Mesendoderm (in vitro differentiated cells): ENCODE measurements at regions not wholly inside any gene's neighbourhood (a gene's known extent, or its start where the extent isn't known, plus 50 kb on each side); places are given as distances from the start of the nearest gene placed in this dataset.
A peak's percentile ranks its signal among the peaks of the same experiment; 100 is the strongest.

Source experiments
- DNase-seq: peaks from one replicate; pipeline ENCODE4 v3.0.0; 2013
- H2AK5ac ChIP-seq: 2 replicates; pipeline ENCODE4 v1.6.1; 2013; ENCODE audit warnings: low read length, inconsistent platforms
- H2BK120ac ChIP-seq: 2 replicates; pipeline ENCODE4 v1.6.1; 2013; ENCODE audit warnings: low read depth, mild to moderate bottlenecking, low read length, moderate library complexity, mixed read lengths
- H2BK15ac ChIP-seq: replicated peaks from 2 replicates; pipeline ENCODE4 v1.6.1; 2013; ENCODE audit warnings: low read depth, mild to moderate bottlenecking, moderate library complexity
- H2BK5ac ChIP-seq: 2 replicates; pipeline ENCODE4 v1.6.1; 2013; ENCODE audit warnings: low read length, inconsistent platforms
- H3K18ac ChIP-seq: 2 replicates; pipeline ENCODE4 v1.6.1; 2013; ENCODE audit warnings: mild to moderate bottlenecking, low read length, mixed read lengths
- H3K23ac ChIP-seq: one replicate; pipeline ENCODE4 v1.6.1; 2013; ENCODE audit warnings: low read length
- H3K27ac ChIP-seq: 2 replicates; pipeline ENCODE4 v1.5.1; 2013; ENCODE audit warnings: low read depth, mild to moderate bottlenecking, inconsistent platforms, low read length, moderate library complexity
- H3K27me3 ChIP-seq: 2 replicates; pipeline ENCODE4 v1.6.1; 2013; ENCODE audit warnings: low read length, control low read depth, mild to moderate bottlenecking, inconsistent platforms; ENCODE audit not compliant: insufficient read depth, poor library complexity
- H3K36me3 ChIP-seq: 2 replicates; pipeline ENCODE4 v1.6.1; 2013; ENCODE audit warnings: low read length, inconsistent platforms; ENCODE audit not compliant: control insufficient read depth, insufficient read depth
- H3K4ac ChIP-seq: one replicate; pipeline ENCODE4 v1.6.1; 2013; ENCODE audit warnings: low read depth, mild to moderate bottlenecking, low read length, moderate library complexity
- H3K4me1 ChIP-seq: 2 replicates; pipeline ENCODE4 v1.6.1; 2013; ENCODE audit warnings: low read depth, low read length, inconsistent platforms; ENCODE audit not compliant: control insufficient read depth
- H3K4me2 ChIP-seq: 2 replicates; pipeline ENCODE4 v1.6.1; 2013; ENCODE audit warnings: low read length
- H3K4me3 ChIP-seq: 2 replicates; pipeline ENCODE4 v1.5.1; 2013; ENCODE audit warnings: mild to moderate bottlenecking, low read length
- H3K56ac ChIP-seq: one replicate; pipeline ENCODE4 v1.6.1; 2013; ENCODE audit warnings: low read length
- H3K79me1 ChIP-seq: 2 replicates; pipeline ENCODE4 v1.6.1; 2013; ENCODE audit warnings: low read length, inconsistent platforms
- H3K79me2 ChIP-seq: 2 replicates; pipeline ENCODE4 v1.6.1; 2013; ENCODE audit warnings: mild to moderate bottlenecking, low read length; ENCODE audit not compliant: control insufficient read depth, insufficient read depth
- H3K9ac ChIP-seq: 2 replicates; pipeline ENCODE4 v1.6.1; 2013; ENCODE audit warnings: low read length, inconsistent platforms
- H4K5ac ChIP-seq: one replicate; pipeline ENCODE4 v1.6.1; 2013; ENCODE audit warnings: low read length
- H4K8ac ChIP-seq: one replicate; pipeline ENCODE4 v1.6.1; 2013; ENCODE audit warnings: low read depth, mild to moderate bottlenecking, control low read depth, low read length, moderate library complexity
- WGBS: extraction: QIAGEN DNeasy Blood & Tissue Kit; methylation state at CpG from one replicate; pipeline ENCODE4 v1.1.7; 2013; ENCODE audit warnings: low lambda C conversion rate, missing lambda C conversion rate; ENCODE audit not compliant: insufficient coverage; ENCODE audit errors: extremely low coverage; 5-methylcytosine and 5-hydroxymethylcytosine counted together

DNA sequence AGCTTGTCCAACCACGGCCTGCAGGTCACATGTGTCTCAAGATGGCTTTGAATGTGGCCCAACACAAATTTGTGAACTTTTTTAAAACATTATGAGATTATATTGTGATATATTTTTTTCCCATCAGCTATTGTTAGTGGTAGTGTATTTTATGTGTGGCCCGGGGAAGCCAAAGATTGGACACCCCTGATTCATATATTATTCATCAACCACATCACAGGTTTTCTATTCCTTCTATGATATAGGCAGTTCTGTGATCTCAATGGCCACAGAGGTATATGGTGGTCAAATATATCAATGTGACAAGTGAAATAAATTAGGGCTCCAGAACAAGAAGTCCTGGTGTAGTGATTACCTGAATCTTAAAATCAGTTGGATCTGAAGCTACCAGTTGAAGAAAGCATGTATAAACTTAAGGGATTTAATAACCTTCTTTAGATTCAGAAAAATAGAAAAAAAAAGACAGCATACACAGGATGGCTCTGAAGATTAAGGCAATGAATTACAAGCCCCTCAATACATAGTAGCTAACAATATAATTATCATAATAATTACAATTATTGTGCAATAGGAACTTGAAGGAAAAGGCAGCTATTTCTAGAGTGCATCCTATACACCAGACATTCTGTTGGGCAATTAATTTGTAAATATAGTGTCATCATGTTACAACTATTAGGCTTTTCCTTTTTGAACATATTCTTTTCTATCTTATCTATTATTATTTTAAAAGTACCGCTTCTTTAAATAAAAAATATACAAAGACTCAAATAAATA, 530.4 kb upstream of the PTPRD start:
- H3K27me3 ChIP-seq: no peaks in the 10 kb centered on the region
- H2BK120ac ChIP-seq: no peak overlapping the region
- H3K79me1 ChIP-seq: no peaks in the 10 kb centered on the region
- no peak overlapping the region for H3K18ac ChIP-seq
- H3K79me2 ChIP-seq: no peaks in the 10 kb centered on the region
- no peak overlapping the region for H2AK5ac ChIP-seq
- no peak for DNase-seq
- H2BK5ac ChIP-seq: no peak overlapping the region
- WGBS: 100% methylated on average over 1 of the region's 3 CpGs
- no peak overlapping the region for H3K4ac ChIP-seq
- no peak overlapping the region for H3K4me2 ChIP-seq
- no peak overlapping the region for H3K9ac ChIP-seq
- no peak overlapping the region for H4K5ac ChIP-seq
- H3K56ac ChIP-seq: no peak overlapping the region
- no peaks in the 10 kb centered on the region for H3K4me1 ChIP-seq
- no peak overlapping the region for H3K23ac ChIP-seq
- H3K27ac ChIP-seq: no peak overlapping the region
- H2BK15ac ChIP-seq: no peak overlapping the region
- no peak overlapping the region for H3K4me3 ChIP-seq
- no peaks in the 10 kb centered on the region for H3K36me3 ChIP-seq
- no peak overlapping the region for H4K8ac ChIP-seq

- Histone ChIP-seq H2BK15ac (no peak overlapping the region), H3K18ac (no peak overlapping the region), H3K27ac (no peak overlapping the region), H3K4ac (no peak overlapping the region), H4K5ac (no peak overlapping the region), H2AK5ac (no peak overlapping the region), H3K56ac (no peak overlapping the region), H3K4me1 (no peaks in the 10 kb centered on the region), H2BK5ac (no peak overlapping the region), H3K79me2 (no peaks in the 10 kb centered on the region), H3K4me3 (no peak overlapping the region), H3K4me2 (no peak overlapping the region), H3K9ac (no peak overlapping the region), H3K36me3 (no peaks in the 10 kb centered on the region), H3K23ac (no peak overlapping the region), H3K27me3 (no peaks in the 10 kb centered on the region), H4K8ac (no peak overlapping the region), H3K79me1 (no peaks in the 10 kb centered on the region), H2BK120ac (no peak overlapping the region)
- no peak for DNase-seq
- WGBS: no CpG with 5 or more reads among the region's 2 CpGs
Observed at GRCh38 chr9:11144746-11145145, 531.9 kb upstream of the PTPRD start.

DNA sequence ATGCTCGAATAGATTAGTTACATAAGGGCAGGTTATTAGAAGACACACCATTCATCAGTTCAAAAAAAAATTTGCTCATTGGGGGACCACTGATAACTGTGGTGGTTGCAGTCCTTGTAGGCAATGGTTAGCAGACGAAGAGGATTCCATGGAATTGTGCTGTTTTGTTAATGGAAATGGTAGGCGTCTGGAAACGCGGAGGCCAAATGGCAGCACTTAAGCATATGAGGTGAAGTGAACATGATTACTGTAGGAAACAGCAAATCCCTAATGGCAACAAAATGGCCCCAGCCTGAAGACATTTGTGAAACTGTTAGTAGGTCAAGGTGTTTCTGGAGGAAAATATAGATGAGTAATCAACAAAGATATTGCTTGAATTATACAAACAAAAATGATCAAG, 535.4 kb upstream of the PTPRD start:
- Histone ChIP-seq H3K27ac (no peak overlapping the region), H3K79me2 (no peaks in the 10 kb centered on the region), H3K79me1 (no peaks in the 10 kb centered on the region), H3K4me3 (no peak overlapping the region), H2BK5ac (no peak overlapping the region), H3K4me2 (no peak overlapping the region), H3K27me3 (no peaks in the 10 kb centered on the region), H3K9ac (no peak overlapping the region), H3K4me1 (no peaks in the 10 kb centered on the region), H3K56ac (no peak overlapping the region), H2BK120ac (no peak overlapping the region), H2AK5ac (no peak overlapping the region), H3K23ac (no peak overlapping the region), H3K4ac (no peak overlapping the region), H3K36me3 (no peaks in the 10 kb centered on the region), H4K8ac (no peak overlapping the region), H2BK15ac (no peak overlapping the region), H3K18ac (no peak overlapping the region), H4K5ac (no peak overlapping the region)
- no peak for DNase-seq
- no CpG with 5 or more reads among the region's 5 CpGs for WGBS

- no peak overlapping the region for H4K5ac ChIP-seq
- H3K36me3 ChIP-seq: no peaks in the 10 kb centered on the region
Observed at GRCh38 chr9:11149065-11149464, 536.3 kb upstream of the PTPRD start.

DNA sequence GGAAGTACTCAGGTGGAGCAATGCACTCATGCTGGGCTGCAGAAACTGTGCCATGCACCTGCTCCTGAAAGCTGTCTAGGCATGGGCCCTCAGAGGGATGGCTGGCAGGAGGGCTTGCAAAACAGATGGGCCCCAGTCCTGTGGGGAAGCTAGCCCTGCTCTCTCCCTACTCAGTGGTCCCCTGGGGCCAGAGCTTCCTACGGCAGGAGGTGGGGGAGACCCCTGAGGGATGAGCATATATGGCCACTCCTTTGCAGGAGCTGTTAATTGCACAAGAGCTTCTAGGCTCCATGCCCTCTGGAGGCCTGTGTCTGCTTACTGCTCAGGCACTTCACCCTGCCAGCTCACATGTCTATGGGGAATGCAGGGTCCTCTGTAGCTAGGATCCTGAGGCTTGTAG, 545.3 kb upstream of the PTPRD start:
- Histone ChIP-seq H2AK5ac (no peak overlapping the region), H2BK15ac (no peak overlapping the region), H3K79me1 (no peaks in the 10 kb centered on the region), H3K18ac (no peak overlapping the region), H3K56ac (no peak overlapping the region), H3K36me3 (no peaks in the 10 kb centered on the region), H2BK5ac (no peak overlapping the region), H3K9ac (no peak overlapping the region), H3K27ac (no peak overlapping the region), H2BK120ac (no peak overlapping the region), H3K23ac (no peak overlapping the region), H3K79me2 (no peaks in the 10 kb centered on the region), H3K27me3 (no peaks in the 10 kb centered on the region), H4K5ac (no peak overlapping the region), H3K4ac (no peak overlapping the region), H4K8ac (no peak overlapping the region), H3K4me2 (no peak overlapping the region), H3K4me1 (no peaks in the 10 kb centered on the region), H3K4me3 (no peak overlapping the region)
- no peak for DNase-seq
- WGBS: no CpG with 5 or more reads among the region's 1 CpG

More at GRCh38 chr9:11149065-11149464, 536.3 kb upstream of the PTPRD start:
- Histone ChIP-seq H2BK120ac (no peak overlapping the region), H3K18ac (no peak overlapping the region), H3K23ac (no peak overlapping the region), H2BK15ac (no peak overlapping the region), H3K4ac (no peak overlapping the region), H3K9ac (no peak overlapping the region), H2AK5ac (no peak overlapping the region), H3K79me2 (no peaks in the 10 kb centered on the region), H3K4me2 (no peak overlapping the region), H3K56ac (no peak overlapping the region), H3K27ac (no peak overlapping the region), H3K27me3 (no peaks in the 10 kb centered on the region), H3K4me3 (no peak overlapping the region), H4K8ac (no peak overlapping the region), H3K4me1 (no peaks in the 10 kb centered on the region), H3K79me1 (no peaks in the 10 kb centered on the region), H2BK5ac (no peak overlapping the region)
- DNase-seq: peak; percentile 63
- no CpG with 5 or more reads among the region's 7 CpGs for WGBS

DNA sequence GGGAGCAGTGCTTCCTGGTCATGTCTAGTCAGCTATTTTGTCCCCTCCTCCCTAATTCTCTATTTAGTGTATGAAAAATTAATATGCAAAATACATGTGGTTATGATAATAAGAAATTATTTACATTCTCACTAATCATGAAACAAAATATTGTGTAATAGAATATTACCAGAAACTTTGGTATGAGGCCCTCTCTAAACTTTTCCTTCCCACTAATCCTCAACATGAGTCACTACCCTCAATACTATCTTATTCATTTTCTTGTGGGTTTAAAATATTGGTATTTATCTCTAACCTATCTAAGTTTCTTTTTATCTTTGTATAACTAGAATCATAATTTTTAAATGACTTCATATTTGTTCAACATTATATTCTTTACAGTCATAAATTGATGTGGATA, 545.9 kb upstream of the PTPRD start:
- Histone ChIP-seq H4K8ac (no peak overlapping the region), H3K79me2 (no peaks in the 10 kb centered on the region), H3K4me3 (no peak overlapping the region), H3K18ac (no peak overlapping the region), H4K5ac (no peak overlapping the region), H3K4me2 (no peak overlapping the region), H3K27me3 (no peaks in the 10 kb centered on the region), H2BK5ac (no peak overlapping the region), H3K4ac (no peak overlapping the region), H2BK120ac (no peak overlapping the region), H2BK15ac (no peak overlapping the region), H3K9ac (no peak overlapping the region), H3K79me1 (no peaks in the 10 kb centered on the region), H3K27ac (no peak overlapping the region), H3K23ac (no peak overlapping the region), H3K4me1 (no peaks in the 10 kb centered on the region), H2AK5ac (no peak overlapping the region), H3K36me3 (no peaks in the 10 kb centered on the region), H3K56ac (no peak overlapping the region)
- no peak for DNase-seq
